OCI-LY1 (cell line): ENCODE measurements at regions not wholly inside any gene's neighbourhood (a gene's known extent, or its start where the extent isn't known, plus 50 kb on each side); places are given as distances from the start of the nearest gene placed in this dataset.

Source experiments
- H2AFZ ChIP-seq: fragments of 200-600 bp; sonication (generic), shearing (Covaris generic); 2 replicates; pipeline ENCODE4 v1.6.0; 2014; ENCODE audit warnings: antibody characterized with exemption, mild to moderate bottlenecking, low read length
- H3F3A ChIP-seq: fragments of 200-600 bp; sonication (generic), shearing (Covaris generic); 2 replicates; pipeline ENCODE4 v1.6.0; 2014; ENCODE audit warnings: mild to moderate bottlenecking, antibody characterized with exemption, low read length, moderate library complexity; ENCODE audit not compliant: insufficient read depth
- H3K27ac ChIP-seq: fragments of 200-600 bp; sonication (generic); 2 replicates; pipeline ENCODE4 v1.5.1; 2014; ENCODE audit warnings: low read length, mixed run types, mild to moderate bottlenecking, low read depth; ENCODE audit not compliant: poor library complexity, severe bottlenecking
- H3K27me3 ChIP-seq: fragments of 200-600 bp; sonication (generic); 2 replicates; pipeline ENCODE4 v1.6.0; 2014; ENCODE audit warnings: antibody characterized with exemption, mild to moderate bottlenecking, low read length, moderate library complexity; ENCODE audit not compliant: insufficient read depth
- H3K36me3 ChIP-seq: fragments of 200-600 bp; sonication (generic); 2 replicates; pipeline ENCODE4 v1.6.1; 2014; ENCODE audit warnings: mild to moderate bottlenecking, antibody characterized with exemption, low read length, moderate library complexity, mixed read lengths; ENCODE audit not compliant: insufficient read depth
- H3K4me1 ChIP-seq: fragments of 200-600 bp; sonication (generic); 2 replicates; pipeline ENCODE4 v1.5.1; 2014; ENCODE audit warnings: mild to moderate bottlenecking, low read length, moderate library complexity; ENCODE audit not compliant: insufficient read depth, severe bottlenecking
- H3K4me2 ChIP-seq: fragments of 200-600 bp; sonication (generic), shearing (Covaris generic); 2 replicates; pipeline ENCODE4 v1.6.1; 2014; ENCODE audit warnings: low read length
- H3K4me3 ChIP-seq: fragments of 200-600 bp; sonication (generic); 2 replicates; pipeline ENCODE4 v1.5.1; 2014; ENCODE audit warnings: low read length, low read depth, mild to moderate bottlenecking, mixed read lengths; ENCODE audit not compliant: poor library complexity, severe bottlenecking
- H3K79me2 ChIP-seq: fragments of 200-600 bp; shearing (Covaris generic); 2 replicates; pipeline ENCODE4 v1.6.1; 2016; ENCODE audit warnings: mixed run types, low read length, mixed read lengths; ENCODE audit not compliant: insufficient read depth
- H3K9ac ChIP-seq: fragments of 200-600 bp; sonication (generic), shearing (Covaris generic); 2 replicates; pipeline ENCODE4 v1.6.1; 2014; ENCODE audit warnings: mild to moderate bottlenecking, low read length, mixed read lengths
- H3K9me2 ChIP-seq: fragments of 200-600 bp; sonication (generic), shearing (Covaris generic); 2 replicates; pipeline ENCODE4 v1.6.1; 2014; ENCODE audit warnings: low read depth, mild to moderate bottlenecking, low read length, mixed read lengths
- H3K9me3 ChIP-seq: fragments of 200-600 bp; shearing (Covaris generic); 2 replicates; pipeline ENCODE4 v1.6.1; 2014; ENCODE audit warnings: low read length, mixed read lengths
- H4K20me1 ChIP-seq: fragments of 200-600 bp; sonication (generic), shearing (Covaris generic); 2 replicates; pipeline ENCODE4 v1.6.0; 2016; ENCODE audit warnings: mild to moderate bottlenecking, low read length; ENCODE audit not compliant: insufficient read depth
- EZH2 ChIP-seq: fragments of 200-600 bp; sonication (generic), shearing (Covaris generic); IDR thresholded peaks from 2 replicates; pipeline ENCODE4 v1.8.0; 2017; ENCODE audit warnings: borderline replicate concordance, mixed run types, mild to moderate bottlenecking, antibody characterized with exemption, low read length, moderate library complexity, mixed read lengths
- TF ChIP-seq, protein P1 (sequence below): fragments of 200-600 bp; sonication (generic), shearing (Covaris generic); IDR thresholded peaks from 2 replicates; pipeline ENCODE4 v1.5.1; 2017; ENCODE audit warnings: mild to moderate bottlenecking, antibody characterized with exemption, low read length, moderate library complexity, mixed read lengths

DNA sequence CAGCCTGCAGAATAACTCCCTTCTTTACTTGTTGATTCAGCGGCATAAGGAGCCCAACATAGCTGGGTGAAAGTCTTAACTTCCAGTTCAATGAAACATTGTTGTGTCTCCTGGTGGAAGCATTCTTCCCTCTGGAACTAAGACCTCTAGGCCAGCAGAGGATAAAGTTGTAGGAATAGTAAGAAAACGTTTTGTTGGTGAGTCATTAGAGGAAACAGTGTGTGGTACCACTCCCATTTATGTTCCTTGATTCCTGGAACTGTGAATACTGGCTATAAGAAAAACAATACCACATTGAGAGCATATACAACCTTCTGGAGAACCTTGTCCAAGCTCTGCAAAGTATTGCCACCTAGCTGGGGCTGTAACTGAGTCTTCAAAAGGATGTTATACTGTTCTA, 737.4 kb upstream of the ZP4 start:
- no peak overlapping the region for H3K4me2 ChIP-seq
- no peak overlapping the region for H3K9ac ChIP-seq
- no peaks in the 10 kb centered on the region for H3K4me1 ChIP-seq
- no peaks in the 10 kb centered on the region for H3K36me3 ChIP-seq
- no peaks in the 10 kb centered on the region for H3K79me2 ChIP-seq
- H3K9me3 ChIP-seq = no peaks in the 10 kb centered on the region
- no peaks in the 10 kb centered on the region for H3K9me2 ChIP-seq
- TF ChIP-seq EZH2 = no peak
- TF ChIP-seq, protein P1, sequence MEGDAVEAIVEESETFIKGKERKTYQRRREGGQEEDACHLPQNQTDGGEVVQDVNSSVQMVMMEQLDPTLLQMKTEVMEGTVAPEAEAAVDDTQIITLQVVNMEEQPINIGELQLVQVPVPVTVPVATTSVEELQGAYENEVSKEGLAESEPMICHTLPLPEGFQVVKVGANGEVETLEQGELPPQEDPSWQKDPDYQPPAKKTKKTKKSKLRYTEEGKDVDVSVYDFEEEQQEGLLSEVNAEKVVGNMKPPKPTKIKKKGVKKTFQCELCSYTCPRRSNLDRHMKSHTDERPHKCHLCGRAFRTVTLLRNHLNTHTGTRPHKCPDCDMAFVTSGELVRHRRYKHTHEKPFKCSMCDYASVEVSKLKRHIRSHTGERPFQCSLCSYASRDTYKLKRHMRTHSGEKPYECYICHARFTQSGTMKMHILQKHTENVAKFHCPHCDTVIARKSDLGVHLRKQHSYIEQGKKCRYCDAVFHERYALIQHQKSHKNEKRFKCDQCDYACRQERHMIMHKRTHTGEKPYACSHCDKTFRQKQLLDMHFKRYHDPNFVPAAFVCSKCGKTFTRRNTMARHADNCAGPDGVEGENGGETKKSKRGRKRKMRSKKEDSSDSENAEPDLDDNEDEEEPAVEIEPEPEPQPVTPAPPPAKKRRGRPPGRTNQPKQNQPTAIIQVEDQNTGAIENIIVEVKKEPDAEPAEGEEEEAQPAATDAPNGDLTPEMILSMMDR = no peak
- H3F3A ChIP-seq = no peaks in the 10 kb centered on the region
- no peak overlapping the region for H3K27ac ChIP-seq
- H2AFZ ChIP-seq = no peak overlapping the region
- no peaks in the 10 kb centered on the region for H3K27me3 ChIP-seq
- no peaks in the 10 kb centered on the region for H4K20me1 ChIP-seq
- no peak overlapping the region for H3K4me3 ChIP-seq

- Histone ChIP-seq H3K9ac (no peak overlapping the region), H3K4me2 (no peak overlapping the region), H3K79me2 (no peaks in the 10 kb centered on the region), H3K27ac (no peak overlapping the region), H3K9me2 (no peaks in the 10 kb centered on the region), H3K4me1 (no peaks in the 10 kb centered on the region), H3K9me3 (no peaks in the 10 kb centered on the region), H3K27me3 (no peaks in the 10 kb centered on the region), H4K20me1 (no peaks in the 10 kb centered on the region), H3F3A (no peaks in the 10 kb centered on the region), H3K36me3 (no peaks in the 10 kb centered on the region), H2AFZ (no peak overlapping the region), H3K4me3 (no peak overlapping the region)
- TF ChIP-seq, protein P1 = no peak
- no peak for TF ChIP-seq EZH2
Observed at GRCh38 chr1:238624776-238625175, 734.1 kb upstream of the ZP4 start.

- H3K9me2 ChIP-seq = no peaks in the 10 kb centered on the region
- no peak overlapping the region for H3K9ac ChIP-seq
- no peak for TF ChIP-seq EZH2
- TF ChIP-seq, protein P1 = no peak
- no peak overlapping the region for H3K27ac ChIP-seq
- no peaks in the 10 kb centered on the region for H3K27me3 ChIP-seq
- H2AFZ ChIP-seq = no peak overlapping the region
- H3K4me3 ChIP-seq = no peak overlapping the region
- H3K4me2 ChIP-seq = no peak overlapping the region
- no peaks in the 10 kb centered on the region for H3K4me1 ChIP-seq
- H3K79me2 ChIP-seq = no peaks in the 10 kb centered on the region
- H3K36me3 ChIP-seq = no peaks in the 10 kb centered on the region
- no peaks in the 10 kb centered on the region for H4K20me1 ChIP-seq
- H3K9me3 ChIP-seq = no peaks in the 10 kb centered on the region
- no peaks in the 10 kb centered on the region for H3F3A ChIP-seq
Observed at GRCh38 chr1:238621405-238621804, 730.7 kb upstream of the ZP4 start.
